ENCODE measurements at regions not wholly inside any gene's neighbourhood (a gene's known extent, or its start where the extent isn't known, plus 50 kb on each side); places are given as distances from the start of the nearest gene placed in this dataset.

DNA sequence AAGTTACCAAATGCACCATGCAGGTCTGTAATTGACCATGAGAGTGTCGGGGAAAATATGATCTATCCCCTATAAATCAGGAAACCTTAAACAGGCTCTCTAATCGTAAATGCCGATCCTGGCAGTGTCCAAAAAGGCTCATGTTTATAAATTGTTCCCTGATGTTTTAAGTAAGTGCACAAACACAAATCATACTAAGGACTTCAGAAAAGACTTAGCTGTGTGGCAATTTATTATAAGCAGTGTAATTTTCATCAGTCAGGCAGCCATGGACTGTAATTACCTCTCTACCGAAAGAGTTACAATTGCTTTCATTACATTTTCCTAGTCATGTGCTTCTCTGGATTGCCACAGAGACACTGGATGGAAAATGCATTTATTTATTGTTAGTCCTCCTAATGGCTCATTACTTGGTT, 73.4 kb upstream of the COX10 start:
- ATAC-seq = no peak
- H3K4me1 Mint-ChIP-seq (ENCODE audit: low read depth) = peaks cover 5% of the 10 kb centered on the region
- peaks cover 7% of the 10 kb centered on the region for H3K9me3 Mint-ChIP-seq (ENCODE audit: insufficient read depth)
- no peak overlapping the region for H3K27ac Mint-ChIP-seq
- no peaks in the 10 kb centered on the region for H3K27me3 Mint-ChIP-seq (ENCODE audit: low read depth)
- ChIA-PET CTCF (no interaction called here), POLR2A (no interaction called here)
- no peak for DNase-seq
- peaks cover 9% of the 10 kb centered on the region for H3K36me3 Mint-ChIP-seq (ENCODE audit: low read depth)
- H3K4me3 Mint-ChIP-seq = no peak overlapping the region

DNA sequence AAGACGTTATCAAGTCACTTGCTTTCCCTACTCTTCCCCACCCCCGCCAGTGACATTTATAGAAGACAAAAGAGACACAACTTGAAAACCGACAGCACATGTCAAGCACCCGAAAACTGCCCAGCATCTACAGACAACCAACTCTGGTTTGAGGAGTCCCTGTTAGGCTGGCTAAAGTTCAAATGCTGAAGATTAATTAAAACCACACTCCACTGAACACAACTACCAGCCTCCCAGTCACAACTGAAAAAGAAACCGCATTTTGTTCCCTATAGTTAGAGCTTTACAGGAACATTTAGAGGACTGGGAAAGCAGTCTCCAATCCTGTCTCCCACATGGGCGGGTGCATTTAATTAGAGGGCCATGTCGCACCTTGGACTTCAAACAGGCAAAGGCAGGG, 73.0 kb upstream of the COX10 start:
- DNase-seq (no peak), ATAC-seq (no peak)
- Mint-ChIP-seq H3K4me3 (no peak overlapping the region), H3K4me1 (ENCODE audit: low read depth) (peaks cover 5% of the 10 kb centered on the region), H3K9me3 (ENCODE audit: insufficient read depth) (peaks cover 10% of the 10 kb centered on the region), H3K27me3 (ENCODE audit: low read depth) (no peaks in the 10 kb centered on the region), H3K36me3 (ENCODE audit: low read depth) (peaks cover 11% of the 10 kb centered on the region), H3K27ac (no peak overlapping the region)
- ChIA-PET CTCF (no interaction called here), POLR2A (no interaction called here)

GRCh38 chr17:13996748-13997147, 72.6 kb upstream of the COX10 start:
- POLR2A ChIA-PET = no interaction called here
- CTCF ChIA-PET = no interaction called here
- Mint-ChIP-seq H3K36me3 (ENCODE audit: low read depth) (peaks cover 11% of the 10 kb centered on the region), H3K4me3 (no peak overlapping the region), H3K4me1 (ENCODE audit: low read depth) (peaks cover 5% of the 10 kb centered on the region), H3K9me3 (ENCODE audit: insufficient read depth) (peaks cover 10% of the 10 kb centered on the region), H3K27ac (no peak overlapping the region), H3K27me3 (ENCODE audit: low read depth) (no peaks in the 10 kb centered on the region)
- no peak for ATAC-seq
- DNase-seq = no peak

DNA sequence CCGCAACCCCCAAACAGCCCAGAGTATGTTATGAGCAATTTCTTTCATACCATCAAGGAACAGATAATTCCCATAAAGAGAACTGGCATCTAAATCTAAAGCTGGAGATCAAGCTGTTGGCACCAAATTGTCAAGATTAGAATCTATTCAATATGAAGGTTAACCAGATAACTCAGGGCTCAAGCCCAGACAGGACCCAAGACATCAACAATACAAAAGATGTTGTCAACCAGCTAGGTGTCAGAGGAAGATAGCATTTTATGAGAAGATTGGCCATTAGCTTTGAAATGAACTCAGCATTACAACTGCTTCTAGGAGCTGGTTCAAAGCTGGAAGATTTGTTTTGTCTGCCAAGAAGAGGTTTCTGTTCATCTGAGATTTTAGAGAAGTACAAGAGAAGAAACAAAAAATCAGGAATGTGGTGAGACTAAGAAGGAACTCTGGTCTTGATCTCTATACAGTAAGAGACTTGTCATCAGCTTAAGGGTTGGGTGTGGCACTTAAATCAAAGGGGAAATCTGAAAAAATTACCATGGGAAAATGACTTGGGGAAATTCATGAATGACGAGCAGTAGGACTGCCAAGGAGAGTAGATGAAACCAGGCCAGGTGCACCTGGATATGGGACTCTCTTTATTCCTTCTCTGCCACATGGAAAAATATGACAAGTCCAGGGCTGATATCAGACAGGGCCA, 64.2 kb upstream of the COX10 start:
- CTCF ChIA-PET = interaction anchor here (0.6 kb wide), 1 partner anchor 252 kb away, joined by 6 read pairs; no protein-coding TSS in a partner anchor

DNA sequence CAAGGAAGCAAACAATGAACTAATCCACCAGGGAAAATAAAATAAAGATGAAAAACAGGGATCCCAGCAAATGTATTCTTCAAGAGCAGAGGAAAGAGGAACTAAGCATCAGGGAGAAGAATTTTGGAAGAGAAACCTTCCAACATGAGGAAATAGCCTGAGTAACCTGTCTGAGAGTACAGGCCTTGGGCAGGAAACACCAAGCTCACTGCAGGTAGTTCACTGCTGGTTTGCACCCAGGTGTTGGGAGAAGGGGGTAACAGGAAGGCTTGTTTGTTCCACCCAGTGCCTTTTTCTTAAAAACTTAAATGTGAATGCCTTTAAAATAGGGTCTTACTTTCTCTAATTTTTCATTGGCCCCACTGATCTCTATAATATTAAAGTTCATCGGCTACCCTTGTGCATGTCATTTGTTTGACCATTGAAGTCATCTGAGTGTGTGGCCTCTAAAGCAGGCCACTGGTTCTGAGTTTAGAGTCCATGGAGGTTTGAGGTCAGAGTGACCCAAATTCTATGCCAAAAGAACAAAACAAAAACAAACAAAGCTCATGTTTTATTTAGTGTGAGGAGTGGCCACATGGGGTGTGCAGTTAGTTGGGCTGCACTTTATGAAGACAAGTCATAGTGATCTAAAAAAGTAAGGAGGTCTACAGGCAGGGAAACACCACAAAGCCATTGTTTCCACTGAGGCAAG, 62.9 kb upstream of the COX10 start:
- ATAC-seq (no peak), DNase-seq (no peak)
- Mint-ChIP-seq H3K36me3 (ENCODE audit: low read depth) (peaks cover 5% of the 10 kb centered on the region), H3K27me3 (ENCODE audit: low read depth) (no peaks in the 10 kb centered on the region), H3K27ac (no peak overlapping the region), H3K4me1 (ENCODE audit: low read depth) (no peaks in the 10 kb centered on the region), H3K9me3 (ENCODE audit: insufficient read depth) (no peaks in the 10 kb centered on the region), H3K4me3 (no peak overlapping the region)
- ChIA-PET CTCF (no interaction called here), POLR2A (no interaction called here)

More for the DNA sequence above, 64.2 kb upstream of the COX10 start:
- Mint-ChIP-seq H3K36me3 (ENCODE audit: low read depth) (peaks cover 14% of the 10 kb centered on the region), H3K4me3 (no peak overlapping the region), H3K4me1 (ENCODE audit: low read depth) (no peaks in the 10 kb centered on the region), H3K9me3 (ENCODE audit: insufficient read depth) (peaks cover 9% of the 10 kb centered on the region), H3K27ac (no peak overlapping the region), H3K27me3 (ENCODE audit: low read depth) (no peaks in the 10 kb centered on the region)
- DNase-seq (no peak), ATAC-seq (no peak)
- POLR2A ChIA-PET = no interaction called here

DNA sequence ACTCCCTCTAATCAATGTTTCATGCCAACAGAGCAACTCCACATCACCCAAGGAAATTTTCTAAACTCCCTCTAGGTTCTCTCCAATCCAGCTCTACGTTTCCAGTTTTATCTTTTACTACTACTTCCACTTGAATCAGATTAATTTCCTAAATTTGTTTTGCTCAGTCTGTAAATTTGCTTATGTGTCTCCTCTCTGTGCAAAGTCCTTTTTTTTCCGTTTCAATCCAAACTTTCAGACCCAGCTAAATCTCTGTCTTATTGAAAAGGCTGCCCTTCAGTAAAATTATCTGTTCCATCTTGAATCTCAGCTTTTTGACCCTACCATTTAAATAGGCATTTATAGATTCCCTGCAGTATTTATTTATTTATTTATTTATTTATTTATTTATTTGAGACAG, 61.4 kb upstream of the COX10 start:
- DNase-seq (no peak), ATAC-seq (no peak)
- ChIA-PET POLR2A (no interaction called here), CTCF (no interaction called here)
- H3K9me3 Mint-ChIP-seq (ENCODE audit: insufficient read depth) = no peaks in the 10 kb centered on the region
- no peak overlapping the region for H3K27ac Mint-ChIP-seq
- no peak overlapping the region for H3K4me3 Mint-ChIP-seq
- H3K27me3 Mint-ChIP-seq (ENCODE audit: low read depth) = no peaks in the 10 kb centered on the region
- peaks cover 3% of the 10 kb centered on the region for H3K36me3 Mint-ChIP-seq (ENCODE audit: low read depth)
- no peaks in the 10 kb centered on the region for H3K4me1 Mint-ChIP-seq (ENCODE audit: low read depth)

GRCh38 chr17:14011036-14011692, 58.1 kb upstream of the COX10 start:
- H3K27ac Mint-ChIP-seq = no peak overlapping the region
- no peaks in the 10 kb centered on the region for H3K9me3 Mint-ChIP-seq (ENCODE audit: insufficient read depth)
- CTCF ChIA-PET = no interaction called here
- no peak overlapping the region for H3K4me3 Mint-ChIP-seq
- H3K36me3 Mint-ChIP-seq (ENCODE audit: low read depth) = no peaks in the 10 kb centered on the region
- H3K4me1 Mint-ChIP-seq (ENCODE audit: low read depth) = peaks cover 3% of the 10 kb centered on the region
- DNase-seq (no peak), ATAC-seq (no peak)
- POLR2A ChIA-PET = no interaction called here
- no peaks in the 10 kb centered on the region for H3K27me3 Mint-ChIP-seq (ENCODE audit: low read depth)

GRCh38 chr17:14011740-14012405, 57.4 kb upstream of the COX10 start:
- Mint-ChIP-seq H3K27ac (no peak overlapping the region), H3K4me3 (no peak overlapping the region), H3K4me1 (ENCODE audit: low read depth) (peaks cover 3% of the 10 kb centered on the region), H3K27me3 (ENCODE audit: low read depth) (no peaks in the 10 kb centered on the region), H3K36me3 (ENCODE audit: low read depth) (no peaks in the 10 kb centered on the region), H3K9me3 (ENCODE audit: insufficient read depth) (no peaks in the 10 kb centered on the region)
- no peak for ATAC-seq
- CTCF ChIA-PET = interaction anchor here (1.6 kb wide), 1 partner anchor 289 kb away, joined by 4 read pairs; the partner anchor contains the start of gene HS3ST3B1
- POLR2A ChIA-PET = no interaction called here
- no peak for DNase-seq

DNA sequence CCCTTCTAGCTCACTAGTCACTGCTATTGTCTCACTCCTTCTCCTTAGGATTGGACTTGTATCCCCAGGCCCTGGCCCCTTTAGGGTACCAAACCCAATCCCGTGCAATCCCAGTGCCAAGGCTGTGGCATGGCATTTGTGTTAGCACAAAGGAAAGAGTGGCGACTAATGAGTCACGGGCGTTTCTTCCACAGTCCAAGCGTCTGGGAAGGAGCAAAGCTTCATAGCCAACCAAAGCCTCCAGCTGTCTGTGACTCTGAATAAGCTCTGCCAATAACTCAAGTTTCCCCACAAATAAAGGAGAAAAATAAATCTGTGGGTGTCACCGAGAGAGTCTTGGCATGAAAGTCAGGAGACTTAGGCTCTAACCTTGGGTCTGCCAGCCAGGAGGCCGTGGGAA, 54.6 kb upstream of the COX10 start:
- DNase-seq (no peak), ATAC-seq (no peak)
- CTCF ChIA-PET = no interaction called here
- H3K4me3 Mint-ChIP-seq = no peak overlapping the region
- H3K27ac Mint-ChIP-seq = no peak overlapping the region
- peaks cover 4% of the 10 kb centered on the region for H3K36me3 Mint-ChIP-seq (ENCODE audit: low read depth)
- H3K27me3 Mint-ChIP-seq (ENCODE audit: low read depth) = no peaks in the 10 kb centered on the region
- POLR2A ChIA-PET = no interaction called here
- H3K4me1 Mint-ChIP-seq (ENCODE audit: low read depth) = peaks cover 6% of the 10 kb centered on the region
- H3K9me3 Mint-ChIP-seq (ENCODE audit: insufficient read depth) = no peaks in the 10 kb centered on the region

DNA sequence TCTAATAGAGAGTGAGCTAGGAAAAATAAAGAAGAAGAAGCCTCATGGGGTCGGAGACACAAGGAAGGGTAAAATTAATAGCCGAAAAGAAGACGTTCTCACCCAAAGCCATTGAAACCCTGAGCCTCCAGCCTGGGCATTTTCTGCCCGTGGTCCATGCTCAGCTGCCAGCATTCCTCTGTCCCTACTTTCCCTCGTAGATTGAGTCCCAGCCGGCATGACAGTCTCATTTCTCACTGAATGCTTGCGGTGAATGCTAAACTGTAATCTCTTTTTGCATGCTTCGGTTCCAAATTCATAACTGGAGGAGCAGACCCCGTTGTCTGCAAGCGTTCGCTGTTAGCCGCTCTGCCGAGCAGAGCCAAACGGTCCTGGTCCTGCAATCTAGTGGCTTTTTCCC, 54.0 kb upstream of the COX10 start:
- ChIA-PET POLR2A (no interaction called here), CTCF (no interaction called here)
- peaks cover 4% of the 10 kb centered on the region for H3K36me3 Mint-ChIP-seq (ENCODE audit: low read depth)
- DNase-seq (no peak), ATAC-seq (no peak)
- H3K27me3 Mint-ChIP-seq (ENCODE audit: low read depth) = no peaks in the 10 kb centered on the region
- no peak overlapping the region for H3K4me3 Mint-ChIP-seq
- H3K4me1 Mint-ChIP-seq (ENCODE audit: low read depth) = peaks cover 8% of the 10 kb centered on the region
- no peaks in the 10 kb centered on the region for H3K9me3 Mint-ChIP-seq (ENCODE audit: insufficient read depth)
- H3K27ac Mint-ChIP-seq = no peak overlapping the region

GRCh38 chr17:14016858-14017257, 52.4 kb upstream of the COX10 start:
- peaks cover 4% of the 10 kb centered on the region for H3K36me3 Mint-ChIP-seq (ENCODE audit: low read depth)
- no peaks in the 10 kb centered on the region for H3K27me3 Mint-ChIP-seq (ENCODE audit: low read depth)
- H3K27ac Mint-ChIP-seq = no peak overlapping the region
- H3K4me3 Mint-ChIP-seq = no peak overlapping the region
- POLR2A ChIA-PET = no interaction called here
- CTCF ChIA-PET = no interaction called here
- peaks cover 8% of the 10 kb centered on the region for H3K4me1 Mint-ChIP-seq (ENCODE audit: low read depth)
- DNase-seq (no peak), ATAC-seq (no peak)
- H3K9me3 Mint-ChIP-seq (ENCODE audit: insufficient read depth) = no peaks in the 10 kb centered on the region
